ENCODE measurements at regions not wholly inside any gene's neighbourhood (a gene's known extent, or its start where the extent isn't known, plus 50 kb on each side); places are given as distances from the start of the nearest gene placed in this dataset.

- no peak for TF ChIP-seq CTCF (IDR thresholded peaks at IDR 0.05; ENCODE audit: borderline replicate concordance, extremely low read depth, low read length, poor library complexity, severe bottlenecking)
- no peak for TF ChIP-seq EZH2 (IDR thresholded peaks at IDR 0.05; ENCODE audit: borderline replicate concordance, low read depth, low read length, severe bottlenecking)
These were observed 84.3 kb downstream of the PFDN4 start for GRCh38 chr20:54292185-54292584.

All from DND-41 (cell line).